Esophagus squamous epithelium (tissue), 5 donors: ENCODE measurements at regions not wholly inside any gene's neighbourhood (a gene's known extent, or its start where the extent isn't known, plus 50 kb on each side); places are given as distances from the start of the nearest gene placed in this dataset.

ENCODE experiments used
- DNase-seq: peaks from one replicate; lab custom pipeline; 2025; lab: John Stamatoyannopoulos, UW
- H3K27ac ChIP-seq, 4 donors: fragments of 200-600 bp; sonication (generic); one replicate each; pipeline ENCODE4 v1.5.1; 2016 to 2019; ENCODE audit warnings: mild to moderate bottlenecking in 1 of 4
- H3K27me3 ChIP-seq, 4 donors: fragments of 200-600 bp; sonication (generic); 1 replicate in 3 of 4; 2 replicates in 1 of 4; pipeline versions ENCODE4 v1.5.1 to v1.6.0; 2017 to 2021; ENCODE audit warnings: antibody characterized with exemption in 1 of 4
- H3K36me3 ChIP-seq, 3 donors: fragments of 200-600 bp; sonication (generic); one replicate each; pipeline ENCODE4 v1.5.1; 2016 to 2019
- H3K4me1 ChIP-seq, 3 donors: fragments of 200-600 bp; sonication (generic); one replicate each; pipeline ENCODE4 v1.5.1; 2017 to 2019
- H3K4me3 ChIP-seq, 4 donors: fragments of 200-600 bp; sonication (generic); 1 replicate in 3 of 4; 2 replicates in 1 of 4; pipeline ENCODE4 v1.5.1; 2016 to 2019; ENCODE audit warnings: mild to moderate bottlenecking in 2 of 4, moderate library complexity in 1 of 4
- H3K9me3 ChIP-seq, 3 donors: fragments of 200-600 bp; sonication (generic); one replicate each; pipeline ENCODE4 v1.5.1; 2016 to 2019
- CTCF ChIP-seq, 6 experiments: fragments of 450-650 bp in 4 of 6; fragments of 200-600 bp in 2 of 6; sonication (generic) in 2 of 6; IDR thresholded peaks; one replicate each; pipeline ENCODE4 v1.5.1; 2016 to 2019; ENCODE audit warnings: antibody characterized with exemption in 6 of 6, mild to moderate bottlenecking in 4 of 6, moderate library complexity in 4 of 6
- POLR2A ChIP-seq, 4 donors: fragments of 450-650 bp; IDR thresholded peaks; one replicate each; pipeline ENCODE4 v1.6.1; 2017; ENCODE audit warnings: antibody characterized with exemption in 4 of 4, mild to moderate bottlenecking in 4 of 4, moderate library complexity in 3 of 4
- WGBS, 2 donors: methylation state at CpG; one replicate each; pipeline ENCODE4 v1.1.5; 2018; 5-methylcytosine and 5-hydroxymethylcytosine counted together
- intact Hi-C: fragments of 100-400 bp; cut with DNase I; formaldehyde crosslinking; loops from one replicate; pipeline ENCODE4 v1.15.0; 2022
- donor health status: DM: yes; HTN: yes; CAD: no.

GRCh38 chr4:7118013-7118832, 50.4 kb upstream of the GRPEL1 start:
- 69 to 82% methylated on average over 2 of the region's 2 CpGs for WGBS, 2 donors
- DNase-seq, result no peak
- TF ChIP-seq CTCF (IDR thresholded peaks at IDR 0.05) (no peak), POLR2A (IDR thresholded peaks at IDR 0.05) (no peak)
- no peaks in the 10 kb centered on the region for H3K4me1 ChIP-seq
- H3K9me3 ChIP-seq, result no peaks in the 10 kb centered on the region
- intact Hi-C loops, result no loop called here
- no peaks in the 10 kb centered on the region for H3K36me3 ChIP-seq
- H3K4me3 ChIP-seq, result no peak overlapping the region
- peaks cover 0 to 7% (median 0%) of the 10 kb centered on the region in 4 donors for H3K27me3 ChIP-seq
- no peak overlapping the region for H3K27ac ChIP-seq
